ENCODE measurements at regions not wholly inside any gene's neighbourhood (a gene's known extent, or its start where the extent isn't known, plus 50 kb on each side); places are given as distances from the start of the nearest gene placed in this dataset.

DNA sequence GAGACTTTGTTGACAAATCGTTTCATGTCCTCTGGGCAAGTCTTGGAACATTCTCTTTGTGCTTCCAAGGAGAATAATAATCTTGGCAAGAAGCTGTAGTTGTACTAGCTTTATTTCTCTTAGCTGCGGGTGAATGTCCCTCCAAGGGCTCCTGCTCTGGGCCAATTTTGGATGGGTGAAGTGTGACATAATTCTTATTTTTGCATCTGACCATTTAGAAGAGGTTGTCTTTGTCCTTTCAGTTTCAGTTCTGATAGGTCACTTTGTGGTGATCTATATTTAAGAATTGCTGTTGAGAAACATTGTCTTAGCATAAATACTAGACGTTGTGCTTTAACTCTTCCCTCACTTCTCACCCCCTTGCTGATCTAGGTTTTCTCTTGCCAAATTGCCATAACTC is 164.8 kb upstream of the RORA start:
- intact Hi-C loops (cut with micrococcal nuclease) = no loop called here
- ChIA-PET POLR2A (no interaction called here), RAD21 (ENCODE audit: low non-redundant PET in 1 of 2, low total read pairs in 2 of 2, uncharacterized antibody in 2 of 2, unreplicated experiment in 2 of 2) (no interaction called here), CTCF (no interaction called here)
- no peak overlapping the region for H3K4me3 ChIP-seq (replicated peaks in 1 of 2; ENCODE audit: low read depth in 1 of 2, low read length in 2 of 2)
- H3K9me2 ChIP-seq (ENCODE audit: insufficient read depth) = no peaks in the 10 kb centered on the region
- ATAC-seq = no peak
- TF ChIP-seq CTCF (IDR thresholded peaks at IDR 0.05 in 2 of 3, conservative IDR thresholded peaks at IDR 0.05 in 1 of 3; ENCODE audit: borderline replicate concordance in 1 of 3, insufficient read depth in 1 of 3, low read depth in 2 of 3, low read length in 2 of 3) (no peak), EZH2phosphoT487 (IDR thresholded peaks at IDR 0.05; ENCODE audit: borderline replicate concordance) (no peak), POLR2A (IDR thresholded peaks at IDR 0.05; ENCODE audit: borderline replicate concordance, extremely low read depth, insufficient read depth, insufficient read length) (no peak), ELF1 (IDR thresholded peaks at IDR 0.05; ENCODE audit: borderline replicate concordance, low read depth) (no peak), ZNF274 (IDR thresholded peaks at IDR 0.05; ENCODE audit: low read depth, low read length) (no peak), POLR2AphosphoS5 (IDR thresholded peaks at IDR 0.05; ENCODE audit: low read depth, low read length) (no peak), SRF (IDR thresholded peaks at IDR 0.05; ENCODE audit: low read depth) (no peak), JUND (IDR thresholded peaks at IDR 0.05) (no peak), ATF3 (IDR thresholded peaks at IDR 0.05) (no peak), SP1 (IDR thresholded peaks at IDR 0.05; ENCODE audit: low read depth) (no peak), CEBPB (IDR thresholded peaks at IDR 0.05; ENCODE audit: low read depth) (no peak), EGR1 (IDR thresholded peaks at IDR 0.05; ENCODE audit: low read depth) (no peak)
- TF ChIP-seq, protein P1, sequence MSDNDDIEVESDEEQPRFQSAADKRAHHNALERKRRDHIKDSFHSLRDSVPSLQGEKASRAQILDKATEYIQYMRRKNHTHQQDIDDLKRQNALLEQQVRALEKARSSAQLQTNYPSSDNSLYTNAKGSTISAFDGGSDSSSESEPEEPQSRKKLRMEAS (IDR thresholded peaks at IDR 0.05) = no peak
- no peak overlapping the region for H3K27ac ChIP-seq (ENCODE audit: low read depth, low read length)
- H3K36me3 ChIP-seq (ENCODE audit: control insufficient read depth in 1 of 2, insufficient read depth in 2 of 2, low read length in 2 of 2) = no peaks in the 10 kb centered on the region
- no TSS peak for BruUV-seq (replicated peaks)
- H3K9ac ChIP-seq (ENCODE audit: low read length) = no peak overlapping the region
- H3K79me2 ChIP-seq (ENCODE audit: insufficient read depth, low read length) = no peaks in the 10 kb centered on the region
- no peaks in the 10 kb centered on the region for H4K20me1 ChIP-seq (ENCODE audit: insufficient read depth)
- no peak overlapping the region for H3K4me2 ChIP-seq (ENCODE audit: low read length)
- H3K9me3 ChIP-seq (ENCODE audit: control insufficient read depth in 1 of 2, insufficient read depth in 1 of 2, low read depth in 1 of 2, low read length in 2 of 2) = peaks cover 0 to 12% of the 10 kb centered on the region in 2 experiments; a peak in 1 of 4 replicates
- no peak overlapping the region for H2AFZ ChIP-seq (ENCODE audit: low read depth, low read length, poor library complexity, severe bottlenecking)
- no peak for DNase-seq (ENCODE audit: low read depth, low spot score)
- H3K27me3 ChIP-seq (ENCODE audit: insufficient read depth, low read length) = no peaks in the 10 kb centered on the region
- H3K4me1 ChIP-seq (ENCODE audit: control insufficient read depth in 1 of 2, insufficient read depth in 2 of 2, low read length in 2 of 2) = no peaks in the 10 kb centered on the region
